CD4-positive, alpha-beta T cell treated with Interferon gamma for 1 hour (primary cell): ENCODE measurements at regions not wholly inside any gene's neighbourhood (a gene's known extent, or its start where the extent isn't known, plus 50 kb on each side); places are given as distances from the start of the nearest gene placed in this dataset.
"Not testable (repeated sequence)": the region's sequence is repeated elsewhere in the genome, so short reads cannot be mapped to it uniquely, and the experiment has no call there.

Experiments used
- DNase-seq: peaks from one replicate; pipeline ENCODE4 v3.0.0-alpha.2; 2020

DNA sequence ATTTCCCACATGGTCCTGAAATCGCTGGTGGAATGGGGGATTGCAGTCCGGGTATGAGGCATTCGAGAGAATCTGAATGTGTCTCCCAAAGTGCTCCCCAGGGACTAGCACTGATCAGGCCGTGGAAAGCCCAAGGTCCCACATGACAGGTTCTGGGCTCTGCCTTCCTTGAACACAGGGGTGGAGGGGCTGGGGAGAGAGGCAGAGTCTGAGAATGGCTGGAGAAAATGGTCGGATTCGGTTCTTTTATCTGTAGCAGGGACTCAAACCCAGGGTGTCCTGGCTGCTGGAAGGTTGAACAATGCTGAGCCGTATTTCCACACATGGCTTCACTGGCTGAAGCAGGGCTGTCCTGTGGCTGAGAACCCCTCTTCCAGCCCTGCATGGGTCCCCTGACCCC is 122.7 kb upstream of the SULF2 start:
- not testable (repeated sequence) for DNase-seq

DNA sequence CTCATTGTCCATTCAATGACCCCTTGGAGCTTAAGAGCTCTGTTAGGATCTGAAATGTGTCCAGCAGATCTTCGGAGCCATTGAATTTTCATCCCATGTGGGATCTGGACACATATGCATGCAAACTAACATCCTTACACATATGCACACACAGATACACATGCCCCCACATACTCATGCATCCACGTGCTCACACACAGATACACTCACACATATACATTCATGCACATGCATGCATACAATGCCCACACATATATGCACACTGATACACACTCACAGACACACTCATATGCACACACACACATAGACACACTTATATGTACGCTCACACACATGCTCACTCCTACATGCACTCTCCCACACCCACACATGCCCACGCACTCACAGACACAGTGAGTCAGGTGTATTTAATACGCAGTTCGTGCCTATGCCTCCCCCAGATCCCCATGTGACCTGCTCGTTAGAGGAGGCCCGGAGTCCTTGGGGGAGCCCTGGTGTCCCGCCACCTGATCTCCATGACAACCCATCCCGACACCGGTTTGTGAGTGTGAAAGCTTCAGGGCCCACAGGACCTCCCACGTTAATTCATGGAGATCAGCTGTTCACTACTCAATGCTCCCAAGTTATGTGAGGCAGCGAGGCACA is 121.9 kb upstream of the SULF2 start:
- no peak for DNase-seq

DNA sequence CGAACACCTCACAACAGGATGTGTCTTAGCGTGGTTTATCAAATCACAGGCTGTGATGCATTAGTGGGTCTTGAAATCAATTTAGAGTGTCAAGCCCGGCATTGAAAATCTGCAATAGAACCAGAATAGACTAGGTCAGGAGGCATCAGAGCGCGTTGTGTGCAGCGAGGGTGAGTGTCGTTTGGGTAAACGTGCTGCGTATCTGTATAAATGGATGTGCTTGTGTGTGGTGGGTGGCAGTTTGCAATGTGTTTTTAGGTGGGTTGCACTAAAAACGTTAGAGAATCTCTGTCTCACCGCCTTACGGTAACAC is 121.0 kb upstream of the SULF2 start:
- DNase-seq, result no peak

DNA sequence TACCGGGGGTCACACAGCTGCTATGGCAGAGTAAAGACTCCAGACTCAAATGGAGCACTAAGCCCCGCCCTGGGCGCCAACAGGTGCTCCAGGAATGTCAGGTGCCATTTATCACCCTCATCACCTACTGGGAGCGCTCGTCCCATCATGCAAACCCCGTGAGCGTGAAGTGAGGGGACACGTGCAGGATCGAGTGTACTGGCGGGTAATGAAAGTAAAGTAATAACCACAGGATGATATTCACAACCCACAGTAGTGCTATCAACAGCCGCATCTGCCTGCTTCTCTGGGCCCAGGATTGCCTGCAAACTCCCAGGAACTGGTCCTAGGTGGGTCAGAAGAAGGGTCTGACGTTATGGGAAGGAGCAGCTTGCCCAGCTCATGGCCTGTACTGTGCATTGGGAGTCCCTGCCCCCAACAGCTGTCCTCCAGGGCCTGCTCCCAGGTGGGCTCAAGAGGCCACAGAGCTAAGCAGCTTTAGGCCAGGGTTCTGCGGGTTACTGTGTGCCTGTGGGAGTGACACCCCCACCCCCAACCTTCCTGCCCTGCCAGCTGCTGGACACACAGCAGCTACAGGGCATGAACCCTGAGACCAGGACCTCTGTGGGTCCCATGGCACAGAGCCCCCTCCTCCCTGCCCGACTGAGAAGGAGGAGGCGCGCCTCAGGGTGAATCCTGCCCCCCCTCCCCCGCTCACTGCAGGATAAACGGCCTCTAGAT is 120.5 kb upstream of the SULF2 start:
- DNase-seq, result no peak

DNA sequence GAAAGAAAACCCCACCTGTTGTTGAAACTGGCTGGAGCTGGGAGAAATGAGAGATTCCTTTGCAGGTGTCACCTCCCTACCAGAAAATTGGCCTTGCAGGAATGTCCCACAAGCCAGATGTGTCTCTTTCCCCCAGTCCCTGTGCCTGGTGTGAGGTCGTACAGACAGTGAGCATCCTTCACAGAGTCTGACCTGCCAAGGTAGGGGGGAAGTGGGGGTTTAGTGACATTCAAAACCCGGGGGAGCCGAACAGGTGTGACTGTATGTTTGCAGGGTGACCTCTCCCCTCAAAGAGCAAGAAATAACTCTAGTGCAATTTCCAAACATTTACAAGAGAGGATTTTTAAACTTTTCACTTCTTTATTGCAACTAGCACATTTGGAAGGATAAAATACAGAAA is 117.7 kb upstream of the SULF2 start:
- DNase-seq, result not testable (repeated sequence)

DNA sequence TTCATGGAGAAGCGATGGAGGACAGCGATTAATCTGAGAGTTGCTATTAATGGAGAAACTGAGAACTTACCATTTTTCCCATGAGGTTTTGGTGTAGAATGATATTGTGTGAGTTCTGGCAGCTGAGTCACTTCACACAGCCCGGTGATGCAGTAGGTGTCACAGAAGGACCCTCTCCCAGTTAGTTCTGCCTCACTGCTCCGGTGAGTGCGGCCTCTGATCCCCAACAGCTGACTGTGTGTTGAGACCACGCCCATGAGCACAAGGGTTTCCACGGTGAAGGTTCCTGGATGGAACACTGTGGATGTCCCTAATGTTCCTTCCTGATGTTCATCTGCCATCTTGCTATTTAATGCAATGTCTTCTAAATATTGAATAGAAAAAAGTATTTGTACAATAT is 114.0 kb upstream of the SULF2 start:
- DNase-seq, result not testable (repeated sequence)

DNA sequence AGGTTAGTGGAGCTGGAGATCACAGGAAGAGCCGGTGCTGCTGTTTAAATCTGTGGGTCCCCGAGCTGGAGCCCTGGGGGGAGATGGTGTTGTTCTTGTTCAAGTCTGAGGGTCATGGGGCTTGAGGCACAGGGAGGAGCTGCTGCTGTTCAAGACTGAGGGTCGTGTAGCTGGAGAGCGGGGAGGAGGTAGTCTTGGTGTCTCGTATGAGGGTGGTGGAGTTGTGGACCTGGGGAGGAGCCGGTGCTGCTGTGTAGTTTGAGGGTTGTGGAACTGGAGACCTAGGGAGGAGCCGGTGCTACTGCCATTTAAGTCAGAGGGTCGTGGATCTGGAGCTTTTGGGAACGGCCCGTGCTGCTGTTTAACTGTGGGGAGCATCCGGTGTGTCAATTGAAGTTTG is 112.2 kb upstream of the SULF2 start:
- no peak for DNase-seq

DNA sequence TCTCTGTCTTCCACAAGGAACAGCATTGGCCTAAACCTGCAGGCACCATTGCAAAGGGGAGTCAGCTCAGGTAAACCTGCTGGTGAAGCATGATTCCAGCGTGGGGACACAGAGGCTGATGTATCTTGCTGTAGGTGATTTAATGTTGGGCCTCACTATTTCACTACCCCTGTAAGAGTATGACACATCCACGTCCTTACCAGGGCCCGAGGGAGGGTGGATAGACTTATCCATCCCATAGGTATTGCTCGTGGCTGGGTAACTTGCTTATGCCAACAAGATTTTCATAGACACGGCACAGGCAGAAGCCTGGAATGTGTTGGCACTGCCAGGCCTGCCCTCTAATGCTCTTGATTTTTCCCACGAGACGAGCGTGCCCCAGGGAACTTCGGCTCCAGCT is 107.4 kb upstream of the SULF2 start:
- DNase-seq, result not testable (repeated sequence)

DNA sequence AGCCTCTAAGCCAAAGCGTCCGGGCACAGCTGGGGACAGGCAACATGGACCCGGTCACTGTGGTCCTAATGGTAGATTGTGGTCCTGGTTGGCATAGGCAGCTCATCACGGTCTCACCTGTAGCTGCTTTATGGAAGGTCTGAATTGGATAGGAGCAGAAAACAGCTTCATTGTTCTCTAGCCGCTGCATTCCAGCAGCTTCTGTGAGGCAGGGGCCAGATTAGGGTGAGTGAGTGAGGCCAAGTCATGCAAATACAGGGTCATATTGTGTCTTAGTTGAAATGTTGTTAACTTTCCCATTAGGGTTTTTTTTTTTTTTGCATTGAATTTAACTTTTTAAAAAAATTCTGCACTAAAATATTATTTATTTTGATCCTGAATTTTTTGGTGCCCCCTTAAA is 105.4 kb upstream of the SULF2 start:
- DNase-seq, result not testable (repeated sequence)

DNA sequence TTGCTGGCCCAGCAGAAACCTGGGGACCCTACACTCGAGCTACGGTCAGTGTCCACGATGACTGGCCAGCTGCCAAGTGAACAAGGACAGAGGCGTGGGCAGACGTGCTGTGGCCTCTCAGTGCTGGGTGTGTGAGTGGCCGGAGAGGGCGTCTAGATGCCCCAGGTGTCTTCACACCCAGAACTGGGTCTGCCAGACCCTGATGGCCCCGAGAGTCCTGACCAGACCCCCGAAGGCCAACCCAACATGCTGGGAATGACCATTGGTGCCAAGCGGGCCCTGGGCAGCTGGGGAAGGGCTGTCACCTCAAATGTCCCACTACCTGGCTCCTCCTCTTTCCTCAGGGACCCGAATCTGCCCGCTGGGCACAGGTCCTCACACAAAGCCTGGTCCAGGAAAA is 104.5 kb upstream of the SULF2 start:
- DNase-seq, result not testable (repeated sequence)

DNA sequence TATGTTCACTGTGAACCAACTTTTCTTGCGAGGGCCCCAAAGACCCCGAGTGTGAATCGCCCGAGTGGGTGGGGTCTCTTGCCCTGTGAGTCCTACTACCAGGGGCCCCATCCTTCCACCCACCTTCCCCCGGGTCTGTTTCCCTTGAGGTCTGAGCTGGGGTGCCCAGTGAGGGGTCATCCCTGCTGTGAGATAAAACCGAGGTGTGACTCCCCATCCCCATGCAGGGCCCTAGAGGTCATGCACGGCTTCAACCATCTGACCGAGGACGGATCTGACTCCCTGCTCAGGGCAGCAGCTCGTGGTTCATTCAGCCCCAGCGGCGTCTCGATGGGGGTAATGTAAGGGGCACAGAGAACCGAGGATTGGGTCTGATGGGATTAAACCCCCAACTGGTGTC is 103.1 kb upstream of the SULF2 start:
- DNase-seq, result no peak

DNA sequence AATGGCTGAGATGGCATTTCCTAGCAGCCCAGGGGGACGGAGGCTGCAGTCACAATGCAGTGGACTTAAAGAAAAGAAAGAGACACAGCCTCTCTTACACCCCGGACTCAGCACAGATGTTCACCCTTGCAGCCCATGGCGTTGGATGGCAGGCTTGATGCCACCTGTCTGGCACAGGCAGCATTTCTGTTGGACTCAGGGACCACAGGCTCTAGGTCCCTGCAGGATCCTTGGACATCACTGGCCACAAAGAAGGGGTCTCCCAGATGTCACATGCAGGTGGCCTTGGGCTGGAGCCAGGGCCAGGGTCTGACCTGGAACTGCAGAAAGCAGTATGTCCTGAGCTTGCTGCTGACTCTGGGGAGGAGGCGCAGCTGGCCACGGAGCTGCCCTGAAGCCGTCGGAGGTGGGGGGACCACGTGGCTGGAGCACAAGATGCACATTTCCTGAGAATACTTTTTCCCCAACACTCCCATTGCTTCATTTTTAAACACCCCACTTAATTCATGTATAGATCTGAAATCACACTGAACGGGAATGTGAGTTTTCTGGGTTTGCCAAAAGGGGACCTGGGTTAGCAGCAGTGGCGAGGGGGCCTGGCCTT is 102.3 kb upstream of the SULF2 start:
- DNase-seq, result no peak

DNA sequence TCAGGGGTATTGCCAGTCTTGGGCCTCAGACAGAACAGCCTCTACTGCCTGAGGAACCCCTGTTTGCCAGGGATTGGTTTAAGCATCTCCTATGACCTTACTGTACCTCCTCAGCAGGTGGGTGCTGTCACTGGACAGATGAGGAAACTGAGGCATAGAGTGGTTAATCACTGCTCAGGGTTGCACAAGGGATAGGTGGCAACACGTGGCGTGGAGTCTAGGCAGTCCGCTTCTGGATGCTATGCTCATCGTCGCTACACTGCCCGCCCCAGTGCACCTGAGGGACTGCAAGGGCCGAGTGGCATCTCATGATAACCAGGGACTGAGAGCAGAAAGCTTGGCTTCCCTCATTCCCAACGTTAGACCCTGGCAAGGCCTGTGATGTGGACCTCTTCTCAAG is 101.8 kb upstream of the SULF2 start:
- no peak for DNase-seq

DNA sequence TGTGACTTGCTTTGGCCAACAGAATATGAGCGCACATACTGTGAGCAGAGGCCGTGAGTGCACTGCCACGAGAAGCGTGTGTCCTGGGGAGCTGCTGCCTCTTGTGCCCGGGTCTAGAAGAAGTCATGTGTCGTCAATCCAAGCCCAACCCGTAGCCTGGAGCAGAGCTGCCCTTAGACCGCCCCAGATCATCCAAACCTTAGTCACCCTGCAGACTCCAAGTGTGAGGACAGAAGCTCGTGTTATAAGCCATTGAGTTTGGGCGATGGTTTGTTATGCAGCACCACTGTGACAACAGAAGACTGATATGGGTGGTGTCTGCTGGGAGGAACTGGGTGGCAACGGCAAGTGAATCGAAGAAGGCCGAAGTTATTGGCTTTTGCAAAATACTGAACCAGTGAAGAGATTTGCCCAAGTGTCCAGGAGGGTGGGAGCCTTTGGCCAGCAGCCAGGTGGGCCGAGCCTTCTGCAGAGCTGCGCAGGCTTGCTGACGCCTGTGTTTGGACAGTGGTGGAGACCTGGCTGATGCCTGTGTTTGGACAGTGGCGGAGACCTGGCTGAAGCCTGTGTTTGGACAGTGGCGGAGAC is 101.3 kb upstream of the SULF2 start:
- no peak for DNase-seq

DNA sequence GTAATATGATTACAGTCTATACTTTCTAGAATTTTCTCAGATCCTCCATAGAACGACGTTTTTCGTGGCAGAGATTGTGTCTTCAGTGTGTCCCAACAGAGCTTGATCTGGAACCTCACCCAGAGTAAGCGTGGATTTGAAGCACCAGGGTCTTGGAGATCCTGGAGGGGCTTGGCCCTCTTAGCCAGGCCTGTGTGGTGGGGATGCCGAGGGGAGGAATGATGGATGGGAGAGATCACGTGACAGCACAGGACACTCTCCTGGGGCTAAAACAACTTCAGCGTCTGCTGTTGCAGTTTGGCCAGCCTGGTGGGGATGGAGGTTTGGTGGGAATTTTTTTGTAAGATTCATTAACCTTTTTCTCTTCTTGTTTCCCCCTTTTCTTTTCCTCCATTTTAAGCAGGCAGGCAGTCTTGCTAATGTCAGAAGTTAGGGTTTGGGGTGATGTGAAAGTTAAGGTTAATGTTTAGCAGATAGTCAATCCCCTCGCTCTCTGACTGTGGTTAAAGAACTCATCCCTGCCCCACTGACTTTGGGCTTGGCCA is 100.7 kb upstream of the SULF2 start:
- no peak for DNase-seq

DNA sequence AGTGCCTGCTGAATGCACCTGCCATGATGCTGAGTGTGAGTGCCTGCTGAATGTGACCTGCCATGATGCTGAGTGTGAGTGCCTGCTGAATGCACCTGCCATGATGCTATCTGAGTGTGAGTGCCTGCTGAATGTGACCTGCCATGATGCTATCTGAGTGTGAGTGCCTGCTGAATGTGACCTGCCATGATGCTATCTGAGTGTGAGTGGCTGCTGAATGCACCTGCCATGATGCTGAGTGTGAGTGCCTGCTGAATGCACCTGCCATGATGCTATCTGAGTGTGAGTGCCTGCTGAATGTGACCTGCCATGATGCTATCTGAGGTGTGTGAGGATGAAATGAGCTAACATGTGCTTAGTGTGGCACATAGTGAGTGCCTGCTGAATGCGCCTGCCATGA is 98.7 kb upstream of the SULF2 start:
- not testable (repeated sequence) for DNase-seq

DNA sequence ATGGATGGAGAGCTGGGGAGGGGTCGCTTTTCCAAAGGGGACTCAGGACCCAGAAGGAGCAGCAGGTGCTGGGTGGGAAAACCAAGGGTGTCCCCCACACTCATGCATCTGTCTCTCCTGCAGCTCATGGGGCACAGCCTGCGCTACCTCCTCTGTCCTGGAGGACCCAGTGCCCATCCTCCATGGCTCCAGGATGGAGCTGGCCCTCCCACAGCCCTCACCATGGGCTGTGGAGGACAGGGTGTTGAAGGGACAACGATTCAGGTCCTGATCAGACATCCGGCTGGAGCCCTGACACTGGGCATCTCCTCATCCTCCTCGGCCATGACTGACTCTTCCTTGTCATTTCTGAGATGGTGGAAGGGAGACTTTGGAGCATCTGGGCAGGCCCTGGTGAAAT is 97.9 kb upstream of the SULF2 start:
- no peak for DNase-seq

DNA sequence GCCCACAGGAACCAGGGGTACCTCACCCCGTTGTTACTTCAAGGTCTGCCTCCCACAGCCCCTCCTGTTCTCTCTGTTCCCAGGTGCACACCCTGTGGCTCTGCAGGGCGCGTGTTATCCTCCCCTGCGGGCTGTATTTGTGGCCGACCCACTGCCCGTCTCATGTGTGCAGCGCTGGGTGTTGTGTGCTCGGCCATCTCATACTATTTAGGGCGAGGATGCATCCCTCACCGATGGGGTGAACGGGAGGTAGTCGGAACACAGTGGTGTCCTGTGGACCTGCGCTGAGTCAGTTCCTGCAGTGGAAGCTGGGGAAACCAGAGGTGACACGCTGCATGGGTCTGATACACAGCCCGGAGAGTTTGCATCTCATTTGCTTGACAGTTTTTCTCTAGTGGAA is 94.5 kb upstream of the SULF2 start:
- no peak for DNase-seq

DNA sequence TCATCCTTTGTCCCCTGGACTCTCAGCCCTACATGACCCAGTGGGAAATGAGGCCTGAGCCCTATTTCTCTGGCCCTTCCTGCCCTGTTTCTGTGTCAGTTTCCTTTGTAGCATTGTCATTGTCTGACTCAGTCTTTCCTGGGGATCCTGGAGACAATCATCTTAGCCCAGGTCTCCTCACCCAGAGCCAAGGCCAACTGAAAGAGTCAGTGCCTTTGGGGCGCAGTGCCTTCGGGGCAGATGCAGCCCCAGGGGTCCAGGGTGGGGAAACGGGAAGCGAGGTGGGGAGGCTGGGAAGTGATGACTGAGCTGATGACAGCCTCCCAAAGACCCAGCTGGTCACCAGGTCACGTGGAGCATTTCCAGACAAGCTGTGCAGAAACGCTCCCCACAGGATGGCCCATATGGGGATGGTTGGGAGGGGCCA is 93.3 kb upstream of the SULF2 start:
- no peak for DNase-seq

DNA sequence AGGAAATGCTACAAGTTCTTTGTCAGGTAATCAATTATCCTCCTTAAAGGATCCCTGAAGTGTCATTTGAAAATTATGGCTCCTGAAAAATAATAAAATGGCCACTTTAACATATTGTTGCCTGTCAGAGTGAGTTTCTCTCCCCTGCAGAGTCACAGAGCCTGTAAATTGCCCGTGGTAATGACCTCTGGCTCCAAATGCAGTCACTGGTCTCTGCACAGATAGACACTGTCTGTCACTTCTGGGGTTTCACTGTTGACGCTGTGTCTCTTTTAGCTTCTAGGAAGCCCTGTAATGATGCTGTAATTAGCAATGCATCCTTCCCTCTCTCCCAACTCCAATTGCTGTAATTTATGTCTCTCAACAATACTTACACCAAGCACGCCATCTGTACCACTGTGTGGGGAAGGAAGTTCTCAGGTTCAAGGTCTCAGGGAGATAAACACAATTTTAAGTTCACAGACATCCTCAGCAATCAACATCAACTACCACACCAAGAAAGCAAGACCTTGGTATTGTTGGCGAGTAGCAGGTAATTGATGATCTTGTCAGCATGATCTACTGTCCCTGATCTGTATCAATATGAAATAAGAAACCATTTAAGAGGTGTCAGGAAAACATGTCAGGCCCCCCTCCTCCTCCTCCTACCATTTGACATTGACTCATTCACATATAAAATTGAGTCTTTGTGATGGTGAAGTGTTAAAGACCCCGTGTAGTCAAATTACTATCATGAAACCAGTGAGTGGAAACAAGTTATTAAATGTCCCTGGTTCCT is 91.2 kb upstream of the SULF2 start:
- no peak for DNase-seq

DNA sequence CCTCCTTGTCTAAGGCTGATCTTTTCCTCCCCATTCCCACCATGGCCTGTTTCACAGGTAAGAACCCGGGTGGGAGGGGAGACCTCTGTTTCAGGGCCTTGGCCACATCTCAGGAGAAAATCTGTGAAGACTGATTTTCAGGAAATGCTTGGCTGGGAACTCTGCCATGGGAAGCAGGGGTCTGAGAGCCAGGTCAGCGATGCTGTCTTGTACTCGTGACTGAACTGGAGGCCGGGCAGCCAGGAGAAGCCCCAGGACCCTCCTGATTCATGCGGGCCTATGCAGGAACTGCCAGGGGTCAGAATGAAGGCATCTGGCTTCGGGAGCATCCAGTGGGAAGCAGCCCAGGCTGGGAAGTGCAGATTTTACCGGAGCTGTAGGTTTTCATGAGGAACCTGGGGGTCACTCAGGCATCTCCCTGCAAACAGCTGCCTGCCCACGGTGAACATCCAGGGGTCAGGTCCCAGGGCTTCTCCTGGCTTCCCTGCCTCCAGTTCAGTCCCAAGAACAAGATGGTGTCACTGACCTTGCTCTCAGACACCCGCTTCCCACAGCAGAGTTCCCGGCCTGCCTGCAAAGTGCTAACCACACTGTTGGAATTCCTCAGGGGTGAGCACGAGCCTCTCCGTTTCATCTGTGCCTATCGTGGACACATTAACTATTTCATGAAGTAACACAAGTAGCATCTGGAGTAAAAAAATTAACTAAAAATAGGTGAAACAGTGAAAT is 90.2 kb upstream of the SULF2 start:
- DNase-seq, result no peak

DNA sequence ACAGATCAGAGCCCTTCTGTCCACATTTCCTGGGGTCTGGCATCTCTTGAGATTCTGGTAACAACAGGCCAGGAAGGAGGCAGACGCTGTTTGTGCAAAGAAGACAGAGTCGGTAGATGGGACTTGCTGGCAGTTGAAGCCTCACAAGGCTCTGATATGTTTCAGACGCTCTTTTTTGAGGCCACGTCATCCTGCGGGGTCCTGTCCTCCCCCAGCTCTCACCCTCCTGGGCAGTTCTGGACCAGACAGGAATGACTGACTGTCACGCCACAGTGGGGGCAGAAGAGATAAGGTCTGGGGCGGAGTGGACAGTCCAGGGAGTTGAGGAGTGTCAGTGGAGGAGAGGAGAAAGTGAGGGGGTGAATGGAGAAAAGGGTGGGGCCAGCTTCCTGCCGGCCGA is 87.1 kb upstream of the SULF2 start:
- DNase-seq, result no peak
